Fibroblast of lung (primary cell): ENCODE measurements at regions not wholly inside any gene's neighbourhood (a gene's known extent, or its start where the extent isn't known, plus 50 kb on each side); places are given as distances from the start of the nearest gene placed in this dataset.

Source experiments
- EZH2 ChIP-seq: IDR thresholded peaks from 2 replicates; pipeline ENCODE4 v1.5.1; 2012; ENCODE audit warnings: low read length, control low read depth, mild to moderate bottlenecking; ENCODE audit errors: missing control alignments
- TF ChIP-seq, protein P1 (sequence below), 2 donors: IDR thresholded peaks in 1 of 2; conservative IDR thresholded peaks in 1 of 2; 1 replicate in 1 of 2; 2 replicates in 1 of 2; pipeline ENCODE4 v1.5.1; 2011 to 2012; ENCODE audit warnings: low read length in 2 of 2, control low read depth in 1 of 2, inconsistent platforms in 1 of 2, low read depth in 1 of 2, mild to moderate bottlenecking in 1 of 2

DNA sequence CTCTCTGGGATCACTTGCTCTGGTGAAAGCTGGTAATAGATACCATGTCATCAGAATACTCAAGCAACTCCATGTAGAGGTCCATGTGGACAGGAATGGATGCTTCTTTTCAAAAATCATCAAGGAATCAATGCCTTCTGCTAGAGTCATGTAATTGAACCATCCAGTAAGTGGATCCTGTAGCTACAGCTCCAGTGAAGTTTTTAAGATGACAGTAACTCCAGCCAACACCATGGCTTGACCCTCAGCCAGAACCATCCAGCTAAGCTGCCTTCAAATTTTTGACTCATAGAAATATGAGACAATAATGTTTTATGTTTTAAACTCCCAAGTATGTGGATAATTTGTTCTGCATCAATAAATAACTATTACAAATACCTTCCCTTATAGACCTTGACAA, 923.7 kb downstream of the EPHA3 start:
- TF ChIP-seq, protein P1, sequence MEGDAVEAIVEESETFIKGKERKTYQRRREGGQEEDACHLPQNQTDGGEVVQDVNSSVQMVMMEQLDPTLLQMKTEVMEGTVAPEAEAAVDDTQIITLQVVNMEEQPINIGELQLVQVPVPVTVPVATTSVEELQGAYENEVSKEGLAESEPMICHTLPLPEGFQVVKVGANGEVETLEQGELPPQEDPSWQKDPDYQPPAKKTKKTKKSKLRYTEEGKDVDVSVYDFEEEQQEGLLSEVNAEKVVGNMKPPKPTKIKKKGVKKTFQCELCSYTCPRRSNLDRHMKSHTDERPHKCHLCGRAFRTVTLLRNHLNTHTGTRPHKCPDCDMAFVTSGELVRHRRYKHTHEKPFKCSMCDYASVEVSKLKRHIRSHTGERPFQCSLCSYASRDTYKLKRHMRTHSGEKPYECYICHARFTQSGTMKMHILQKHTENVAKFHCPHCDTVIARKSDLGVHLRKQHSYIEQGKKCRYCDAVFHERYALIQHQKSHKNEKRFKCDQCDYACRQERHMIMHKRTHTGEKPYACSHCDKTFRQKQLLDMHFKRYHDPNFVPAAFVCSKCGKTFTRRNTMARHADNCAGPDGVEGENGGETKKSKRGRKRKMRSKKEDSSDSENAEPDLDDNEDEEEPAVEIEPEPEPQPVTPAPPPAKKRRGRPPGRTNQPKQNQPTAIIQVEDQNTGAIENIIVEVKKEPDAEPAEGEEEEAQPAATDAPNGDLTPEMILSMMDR (conservative IDR thresholded peaks at IDR 0.05 in 1 of 2, IDR thresholded peaks at IDR 0.05 in 1 of 2; ENCODE audit: low read depth in 1 of 2, low read length in 2 of 2) = no peak
- TF ChIP-seq EZH2 = no peak
